ENCODE measurements at regions not wholly inside any gene's neighbourhood (a gene's known extent, or its start where the extent isn't known, plus 50 kb on each side); places are given as distances from the start of the nearest gene placed in this dataset.

DNA sequence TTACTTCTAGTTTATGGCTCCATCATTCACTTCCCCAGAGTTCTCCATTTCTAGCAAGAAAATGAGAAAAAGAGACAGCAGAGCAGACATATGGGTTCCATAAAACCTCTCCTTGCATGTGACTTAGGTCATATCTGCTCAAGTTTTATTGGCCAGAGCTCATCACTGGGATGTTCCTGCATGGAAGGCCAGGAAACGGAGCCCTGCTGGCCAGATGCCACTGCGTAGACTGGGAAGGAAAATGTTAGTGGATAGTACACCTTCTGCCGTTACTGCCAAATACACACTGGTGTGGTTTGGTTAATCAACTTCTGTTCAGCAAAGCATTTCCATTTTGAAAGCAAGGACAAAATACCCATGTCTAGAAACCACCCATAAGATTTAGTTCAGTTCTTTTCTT, 220.6 kb upstream of the TSHZ2 start:
- TF ChIP-seq, protein P1, sequence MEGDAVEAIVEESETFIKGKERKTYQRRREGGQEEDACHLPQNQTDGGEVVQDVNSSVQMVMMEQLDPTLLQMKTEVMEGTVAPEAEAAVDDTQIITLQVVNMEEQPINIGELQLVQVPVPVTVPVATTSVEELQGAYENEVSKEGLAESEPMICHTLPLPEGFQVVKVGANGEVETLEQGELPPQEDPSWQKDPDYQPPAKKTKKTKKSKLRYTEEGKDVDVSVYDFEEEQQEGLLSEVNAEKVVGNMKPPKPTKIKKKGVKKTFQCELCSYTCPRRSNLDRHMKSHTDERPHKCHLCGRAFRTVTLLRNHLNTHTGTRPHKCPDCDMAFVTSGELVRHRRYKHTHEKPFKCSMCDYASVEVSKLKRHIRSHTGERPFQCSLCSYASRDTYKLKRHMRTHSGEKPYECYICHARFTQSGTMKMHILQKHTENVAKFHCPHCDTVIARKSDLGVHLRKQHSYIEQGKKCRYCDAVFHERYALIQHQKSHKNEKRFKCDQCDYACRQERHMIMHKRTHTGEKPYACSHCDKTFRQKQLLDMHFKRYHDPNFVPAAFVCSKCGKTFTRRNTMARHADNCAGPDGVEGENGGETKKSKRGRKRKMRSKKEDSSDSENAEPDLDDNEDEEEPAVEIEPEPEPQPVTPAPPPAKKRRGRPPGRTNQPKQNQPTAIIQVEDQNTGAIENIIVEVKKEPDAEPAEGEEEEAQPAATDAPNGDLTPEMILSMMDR (IDR thresholded peaks at IDR 0.05 in 8 of 11, conservative IDR thresholded peaks at IDR 0.05 in 3 of 11): no peak
- no peak for TF ChIP-seq POLR2AphosphoS5 (IDR thresholded peaks at IDR 0.05)

Measured in spleen (tissue), 7 donors.